SU-DHL-6 (cell line): ENCODE measurements at regions not wholly inside any gene's neighbourhood (a gene's known extent, or its start where the extent isn't known, plus 50 kb on each side); places are given as distances from the start of the nearest gene placed in this dataset.

Experiments used
- H2AFZ ChIP-seq: fragments of 200-600 bp; sonication (generic); 2 replicates; pipeline ENCODE4 v1.6.1; 2014; ENCODE audit warnings: low read depth, mild to moderate bottlenecking, moderate library complexity, mixed read lengths, antibody characterized with exemption, low read length; ENCODE audit not compliant: severe bottlenecking
- H3F3A ChIP-seq: fragments of 200-600 bp; shearing (Covaris generic); 2 replicates; pipeline ENCODE4 v1.6.0; 2016; ENCODE audit warnings: antibody characterized with exemption, mild to moderate bottlenecking; ENCODE audit not compliant: insufficient read depth
- H3K27ac ChIP-seq: fragments of 200-600 bp; sonication (generic); 2 replicates; pipeline ENCODE4 v1.5.1; 2016; ENCODE audit warnings: low read depth, mild to moderate bottlenecking, low read length, moderate library complexity, mixed read lengths
- H3K27me3 ChIP-seq: fragments of 200-600 bp; sonication (generic), shearing (Covaris generic); 2 replicates; pipeline ENCODE4 v1.6.0; 2014; ENCODE audit warnings: mild to moderate bottlenecking, low read length
- H3K36me3 ChIP-seq: fragments of 200-600 bp; sonication (generic); 2 replicates; pipeline ENCODE4 v1.6.1; 2014; ENCODE audit warnings: mild to moderate bottlenecking, low read length, mixed read lengths
- H3K4me2 ChIP-seq: fragments of 300-600, 200-600 bp; shearing (Covaris generic), sonication (generic); 2 replicates; pipeline ENCODE4 v1.6.0; 2014; ENCODE audit warnings: low read length, low read depth, mild to moderate bottlenecking; ENCODE audit not compliant: poor library complexity, severe bottlenecking
- H3K4me3 ChIP-seq: fragments of 200-600 bp; sonication (generic); 2 replicates; pipeline ENCODE4 v1.5.1; 2014; ENCODE audit warnings: antibody characterized with exemption, low read length, mild to moderate bottlenecking, mixed read lengths; ENCODE audit not compliant: insufficient read depth, poor library complexity, severe bottlenecking
- H3K79me2 ChIP-seq: fragments of 200-600 bp; sonication (generic); 2 replicates; pipeline ENCODE4 v1.6.1; 2014; ENCODE audit warnings: mild to moderate bottlenecking, low read length, moderate library complexity; ENCODE audit not compliant: insufficient read depth
- H3K9ac ChIP-seq: fragments of 200-600 bp; sonication (generic); 2 replicates; pipeline ENCODE4 v1.7.0; 2014; ENCODE audit warnings: mild to moderate bottlenecking, low read length
- H3K9me2 ChIP-seq: fragments of 200-600 bp; sonication (generic); replicated peaks from 2 replicates; pipeline ENCODE4 v1.6.1; 2014; ENCODE audit warnings: low read length; ENCODE audit not compliant: insufficient read depth
- H3K9me3 ChIP-seq: fragments of 200-600 bp; sonication (generic); 2 replicates; pipeline ENCODE4 v1.6.1; 2014; ENCODE audit warnings: low read length, mixed read lengths; ENCODE audit not compliant: insufficient read depth
- H4K20me1 ChIP-seq: fragments of 200-600 bp; sonication (generic); 2 replicates; pipeline ENCODE4 v1.6.1; 2014; ENCODE audit warnings: low read depth, mild to moderate bottlenecking, antibody characterized with exemption, low read length, moderate library complexity, mixed read lengths
- EZH2phosphoT487 ChIP-seq: fragments of 200-600 bp; sonication (generic), shearing (Covaris generic); conservative IDR thresholded peaks from 2 replicates; pipeline ENCODE4 v1.6.1; 2018; ENCODE audit warnings: mild to moderate bottlenecking, antibody characterized with exemption, low read length, moderate library complexity, mixed read lengths
- TF ChIP-seq, protein P1 (sequence below): fragments of 200-600 bp; sonication (generic); IDR thresholded peaks from one replicate; pipeline ENCODE4 v1.5.1; 2017; ENCODE audit warnings: antibody characterized with exemption, mild to moderate bottlenecking, low read length, moderate library complexity; ENCODE audit not compliant: insufficient read depth, poor library complexity, severe bottlenecking

DNA sequence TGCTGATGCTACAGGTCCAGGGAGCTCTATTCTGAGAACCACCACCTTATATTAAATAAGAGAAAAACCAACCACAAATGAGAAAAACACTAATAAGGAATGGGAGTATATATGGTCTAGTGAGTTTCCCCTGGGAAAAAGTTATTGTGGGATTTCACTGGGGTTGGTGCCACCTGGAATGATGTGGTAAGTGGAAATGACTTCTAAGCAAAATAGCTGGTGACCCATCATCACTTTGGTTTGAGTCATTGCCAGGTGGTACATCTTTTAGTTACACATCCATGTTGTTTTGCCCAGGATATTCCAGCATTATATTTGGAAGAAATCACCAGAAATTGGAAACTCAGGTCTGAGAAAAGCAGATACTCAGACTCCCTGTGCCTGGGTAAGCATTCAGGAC, 437.3 kb downstream of the DTWD2 start:
- Histone ChIP-seq H3K36me3 (no peaks in the 10 kb centered on the region), H3K9me3 (no peaks in the 10 kb centered on the region), H3K9me2 (no peaks in the 10 kb centered on the region), H3K4me2 (no peak overlapping the region), H4K20me1 (no peaks in the 10 kb centered on the region), H3K9ac (no peak overlapping the region), H3K27ac (no peak overlapping the region), H2AFZ (no peak overlapping the region), H3K27me3 (no peaks in the 10 kb centered on the region), H3K79me2 (no peaks in the 10 kb centered on the region), H3K4me3 (no peak overlapping the region), H3F3A (no peaks in the 10 kb centered on the region)
- no peak for TF ChIP-seq EZH2phosphoT487
- TF ChIP-seq, protein P1, sequence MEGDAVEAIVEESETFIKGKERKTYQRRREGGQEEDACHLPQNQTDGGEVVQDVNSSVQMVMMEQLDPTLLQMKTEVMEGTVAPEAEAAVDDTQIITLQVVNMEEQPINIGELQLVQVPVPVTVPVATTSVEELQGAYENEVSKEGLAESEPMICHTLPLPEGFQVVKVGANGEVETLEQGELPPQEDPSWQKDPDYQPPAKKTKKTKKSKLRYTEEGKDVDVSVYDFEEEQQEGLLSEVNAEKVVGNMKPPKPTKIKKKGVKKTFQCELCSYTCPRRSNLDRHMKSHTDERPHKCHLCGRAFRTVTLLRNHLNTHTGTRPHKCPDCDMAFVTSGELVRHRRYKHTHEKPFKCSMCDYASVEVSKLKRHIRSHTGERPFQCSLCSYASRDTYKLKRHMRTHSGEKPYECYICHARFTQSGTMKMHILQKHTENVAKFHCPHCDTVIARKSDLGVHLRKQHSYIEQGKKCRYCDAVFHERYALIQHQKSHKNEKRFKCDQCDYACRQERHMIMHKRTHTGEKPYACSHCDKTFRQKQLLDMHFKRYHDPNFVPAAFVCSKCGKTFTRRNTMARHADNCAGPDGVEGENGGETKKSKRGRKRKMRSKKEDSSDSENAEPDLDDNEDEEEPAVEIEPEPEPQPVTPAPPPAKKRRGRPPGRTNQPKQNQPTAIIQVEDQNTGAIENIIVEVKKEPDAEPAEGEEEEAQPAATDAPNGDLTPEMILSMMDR, result no peak

DNA sequence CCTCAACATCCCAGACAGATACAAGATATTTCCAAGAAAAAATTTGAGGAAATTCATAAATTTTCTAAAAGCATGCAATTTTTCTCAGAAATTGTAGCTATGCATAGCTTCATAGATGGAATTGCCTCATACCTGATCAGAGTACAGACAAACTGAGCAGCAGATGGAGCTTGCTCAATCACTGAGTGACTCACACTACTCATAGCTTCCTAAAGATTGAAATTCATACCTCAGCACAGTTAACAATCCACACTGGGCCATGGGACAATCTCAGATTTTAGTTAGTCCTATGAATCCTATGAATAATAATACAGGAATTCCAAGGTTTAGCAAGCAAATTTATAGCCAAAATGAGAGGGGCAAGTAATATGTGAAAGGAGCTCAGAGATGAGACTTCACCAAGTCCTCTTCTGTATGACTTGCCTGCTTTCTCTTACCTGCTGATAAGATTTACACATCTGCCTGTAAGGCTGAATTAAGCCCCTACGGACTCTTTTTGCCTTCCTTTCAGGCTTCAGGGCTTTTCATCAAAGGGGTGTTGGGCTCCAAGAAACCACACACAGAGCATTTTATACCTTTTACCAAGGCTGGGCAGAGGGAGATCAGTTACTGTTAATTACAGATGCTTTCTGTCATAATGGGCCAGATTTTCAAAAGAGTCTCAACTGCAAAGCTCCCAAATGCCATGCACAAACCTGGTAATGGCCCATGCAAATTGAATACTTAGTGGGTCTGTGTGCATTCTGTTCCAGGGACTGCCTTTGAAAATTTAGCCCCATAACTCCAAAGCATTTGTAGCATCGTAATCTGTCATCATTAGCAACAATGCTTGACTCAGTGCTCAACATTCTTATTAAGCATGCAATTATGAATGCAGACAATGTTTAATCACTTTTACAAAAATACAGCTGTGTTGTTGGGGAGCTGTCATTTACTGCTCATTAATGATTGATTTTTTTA, 439.3 kb downstream of the DTWD2 start:
- H3K79me2 ChIP-seq, result no peaks in the 10 kb centered on the region
- H3K36me3 ChIP-seq, result no peaks in the 10 kb centered on the region
- no peak overlapping the region for H3K27ac ChIP-seq
- H3K4me3 ChIP-seq, result no peak overlapping the region
- H3F3A ChIP-seq, result no peaks in the 10 kb centered on the region
- no peak overlapping the region for H2AFZ ChIP-seq
- H3K9me2 ChIP-seq, result no peaks in the 10 kb centered on the region
- no peak overlapping the region for H3K4me2 ChIP-seq
- H4K20me1 ChIP-seq, result no peaks in the 10 kb centered on the region
- TF ChIP-seq, protein P1, result no peak
- TF ChIP-seq EZH2phosphoT487, result no peak
- H3K27me3 ChIP-seq, result no peaks in the 10 kb centered on the region
- no peak overlapping the region for H3K9ac ChIP-seq
- no peaks in the 10 kb centered on the region for H3K9me3 ChIP-seq

DNA sequence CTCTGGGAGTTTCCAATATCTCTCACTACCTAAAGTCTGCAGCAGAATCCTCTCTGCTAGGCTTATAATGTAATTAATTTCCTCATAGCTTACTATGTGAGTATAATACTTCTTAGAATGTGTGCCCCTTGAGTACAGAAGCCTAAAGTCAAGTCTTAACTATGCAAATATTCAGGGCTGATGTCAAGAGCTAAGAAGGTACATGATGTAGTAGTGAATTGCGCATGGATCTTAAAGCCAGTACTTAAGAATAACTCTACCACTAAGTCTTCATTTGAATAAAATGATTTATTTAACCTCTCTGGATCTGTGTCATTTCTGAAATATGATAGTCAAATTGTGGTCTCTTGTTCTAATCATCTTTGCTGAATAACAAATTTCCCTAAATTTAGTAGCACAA, 442.9 kb downstream of the DTWD2 start:
- Histone ChIP-seq H3K36me3 (no peaks in the 10 kb centered on the region), H3K27me3 (no peaks in the 10 kb centered on the region), H3K79me2 (no peaks in the 10 kb centered on the region), H2AFZ (no peak overlapping the region), H3K4me3 (no peak overlapping the region), H3K9ac (no peak overlapping the region), H3K9me3 (no peaks in the 10 kb centered on the region), H4K20me1 (no peaks in the 10 kb centered on the region), H3F3A (no peaks in the 10 kb centered on the region), H3K9me2 (no peaks in the 10 kb centered on the region), H3K4me2 (no peak overlapping the region), H3K27ac (no peak overlapping the region)
- no peak for TF ChIP-seq EZH2phosphoT487
- TF ChIP-seq, protein P1, result no peak
